GM12878 (cell line): ENCODE measurements at regions not wholly inside any gene's neighbourhood (a gene's known extent, or its start where the extent isn't known, plus 50 kb on each side); places are given as distances from the start of the nearest gene placed in this dataset.

ENCODE experiments used
- ATAC-seq: fragments of 200-7000 bp; cut with Tn5 transposase; 3 replicates; pipeline ENCODE4 v1.9.1; 2020; ENCODE audit warnings: mild to moderate bottlenecking, moderate library complexity
- BruUV-seq: library from RNA; stranded (reverse); fragments of 400-500 nt; replicated peaks from 2 replicates; lab custom pipeline; 2021; lab: Mats Ljungman, UMichigan
- CTCF ChIA-PET: fragments of 300-600 bp; sonication (Branson Sonifier 250); formaldehyde crosslinking; extraction: SDS; loops from one replicate; lab custom pipeline; 2021; ENCODE audit warnings: inconsistent platforms; lab: Yijun Ruan, JAX
- POLR2A ChIA-PET: fragments of 350-600 bp; formaldehyde crosslinking; extraction: SDS; loops from one replicate; lab custom pipeline; 2021; ENCODE audit warnings: inconsistent platforms; lab: Charles Lee
- RAD21 ChIA-PET: fragments of 300-600 bp; sonication (Branson Sonifier 250); formaldehyde crosslinking; loops from one replicate; lab custom pipeline; 2023; ENCODE audit warnings: antibody characterized with exemption; ENCODE audit not compliant: unreplicated experiment; lab: Charles Lee
- SMC1A ChIA-PET: fragments of 300-600 bp; sonication (Branson Sonifier 250); formaldehyde crosslinking; loops from one replicate; lab custom pipeline; 2023; ENCODE audit not compliant: unreplicated experiment, uncharacterized antibody; lab: Charles Lee
- DNase-seq: peaks from one replicate; pipeline ENCODE4 v3.0.0-alpha.2; 2011; ENCODE audit warnings: low read depth, low spot score
- FAIRE-seq: peaks from 3 replicates; lab custom pipeline; 2011; peaks lifted over from hg19 to GRCh38; lab: Jason Lieb, UNC
- H2AFZ ChIP-seq: 2 replicates; pipeline ENCODE4 v1.6.0; 2011; ENCODE audit warnings: low read depth, low read length, control low read depth; ENCODE audit not compliant: control insufficient read depth
- H3K27ac ChIP-seq: 2 replicates; pipeline ENCODE4 v1.5.1; 2011; ENCODE audit warnings: control low read depth; ENCODE audit not compliant: control insufficient read depth, insufficient read depth
- H3K27me3 ChIP-seq, 2 experiments: replicated peaks in 1 of 2; 2 replicates each; pipeline versions ENCODE4 v1.6.0 to v1.6.1; 2011; ENCODE audit warnings: low read length in 1 of 2; ENCODE audit not compliant: control insufficient read depth in 2 of 2, insufficient read depth in 2 of 2
- H3K36me3 ChIP-seq, 2 experiments: 2 replicates each; pipeline ENCODE4 v1.5.1; 2011; ENCODE audit warnings: low read length in 1 of 2; ENCODE audit not compliant: control insufficient read depth in 2 of 2, insufficient read depth in 2 of 2
- H3K4me1 ChIP-seq: 2 replicates; pipeline ENCODE4 v1.6.1; 2011; ENCODE audit warnings: mild to moderate bottlenecking, low read length, moderate library complexity, mixed read lengths; ENCODE audit not compliant: control insufficient read depth, insufficient read depth
- H3K4me2 ChIP-seq: 2 replicates; pipeline ENCODE4 v1.6.0; 2011; ENCODE audit warnings: control low read depth; ENCODE audit not compliant: control insufficient read depth, insufficient read depth
- H3K4me3 ChIP-seq: fragments of 200-600 bp; sonication (generic); 2 replicates; pipeline ENCODE4 v1.5.1; 2016
- H3K79me2 ChIP-seq: 2 replicates; pipeline ENCODE4 v1.6.0; 2011; ENCODE audit warnings: low read length; ENCODE audit not compliant: control insufficient read depth, insufficient read depth
- H3K9ac ChIP-seq: 2 replicates; pipeline ENCODE4 v1.8.0; 2011; ENCODE audit warnings: low read length, control low read depth, mixed read lengths; ENCODE audit not compliant: control insufficient read depth, insufficient read depth
- H3K9me3 ChIP-seq: replicated peaks from 3 replicates; pipeline ENCODE4 v1.5.1; 2011; ENCODE audit warnings: mild to moderate bottlenecking, low read length; ENCODE audit not compliant: control insufficient read depth, insufficient read depth
- H4K20me1 ChIP-seq: 2 replicates; pipeline ENCODE4 v1.6.0; 2011; ENCODE audit not compliant: control insufficient read depth, insufficient read depth
- BCL11A ChIP-seq: IDR thresholded peaks from 2 replicates; pipeline ENCODE4 v1.6.1; 2011; ENCODE audit warnings: low read depth, low read length
- CBX3 ChIP-seq: fragments of 200-600 bp; sonication (generic); IDR thresholded peaks from 2 replicates; pipeline ENCODE4 v1.6.1; 2016; ENCODE audit warnings: low read depth, borderline replicate concordance
- CEBPB ChIP-seq, 2 experiments: fragments of 150-350 bp in 1 of 2; IDR thresholded peaks; 2 replicates each; pipeline ENCODE4 v1.6.1; 2012 to 2014; ENCODE audit warnings: low read depth in 2 of 2, low read length in 2 of 2, borderline replicate concordance in 1 of 2, inconsistent platforms in 1 of 2
- CHD1 ChIP-seq: IDR thresholded peaks from 2 replicates; pipeline ENCODE4 v1.6.1; 2012; ENCODE audit warnings: low read depth, low read length, improper control_type of control experiment
- CHD4 ChIP-seq: fragments of 200-600 bp; sonication (generic); IDR thresholded peaks from 2 replicates; pipeline ENCODE4 v1.6.1; 2016; ENCODE audit warnings: mild to moderate bottlenecking
- DPF2 ChIP-seq: fragments of 450-650 bp; IDR thresholded peaks from 2 replicates; pipeline ENCODE4 v1.6.1; 2017; ENCODE audit warnings: mild to moderate bottlenecking
- EZH2 ChIP-seq: IDR thresholded peaks from 2 replicates; pipeline ENCODE4 v1.6.1; 2012; ENCODE audit warnings: low read depth, mild to moderate bottlenecking, control low read depth, inconsistent platforms, low read length, borderline replicate concordance; ENCODE audit not compliant: control insufficient read depth
- FOXM1 ChIP-seq: IDR thresholded peaks from 2 replicates; pipeline ENCODE4 v1.6.1; 2012; ENCODE audit warnings: low read depth, mild to moderate bottlenecking, inconsistent platforms, low read length, moderate library complexity
- GABPA ChIP-seq: IDR thresholded peaks from 2 replicates; pipeline ENCODE4 v1.6.1; 2014; ENCODE audit warnings: antibody characterized with exemption, low read depth, mild to moderate bottlenecking, inconsistent platforms
- MYB ChIP-seq: fragments of 150-350 bp; IDR thresholded peaks from 2 replicates; pipeline ENCODE4 v1.6.1; 2014; ENCODE audit warnings: mild to moderate bottlenecking, low read depth, low read length, borderline replicate concordance
- TCF7 ChIP-seq: IDR thresholded peaks from 2 replicates; pipeline ENCODE4 v1.6.1; 2014; ENCODE audit warnings: antibody characterized with exemption, borderline replicate concordance
- YBX1 ChIP-seq: fragments of 450-650 bp; IDR thresholded peaks from 2 replicates; pipeline ENCODE4 v1.6.1; 2016; ENCODE audit warnings: antibody characterized with exemption
- YY1 ChIP-seq: IDR thresholded peaks from 2 replicates; pipeline ENCODE4 v1.6.1; 2011; ENCODE audit warnings: low read depth, mild to moderate bottlenecking, low read length
- WGBS: methylation state at CpG from one replicate; pipeline ENCODE4 v1.1.6; 2016; ENCODE audit warnings: low lambda C conversion rate; ENCODE audit not compliant: insufficient replicate concordance, insufficient coverage; ENCODE audit errors: missing lambda C conversion rate; 5-methylcytosine and 5-hydroxymethylcytosine counted together
- in situ Hi-C: fragments of 300-500 bp; cut with MboI; formaldehyde crosslinking; loops from 9 replicates; pipeline ENCODE4 v1.14.3; 2018; ENCODE audit warnings: mixed read lengths
- intact Hi-C: fragments of 100-400 bp; cut with micrococcal nuclease; formaldehyde crosslinking; loops from one replicate; pipeline ENCODE4 v1.14.2; 2022; ENCODE audit not compliant: unreplicated experiment
- TF ChIP-seq, protein P1 (sequence below): fragments of 450-650 bp; IDR thresholded peaks from 2 replicates; pipeline ENCODE4 v1.6.1; 2017; ENCODE audit warnings: mild to moderate bottlenecking
- TF ChIP-seq, protein P2 (sequence below), 3 experiments: IDR thresholded peaks in 2 of 3; conservative IDR thresholded peaks in 1 of 3; 2 replicates each; pipeline ENCODE4 v1.5.1; 2011; ENCODE audit warnings: low read depth in 3 of 3, low read length in 3 of 3, mild to moderate bottlenecking in 3 of 3, control low read depth in 2 of 3, moderate library complexity in 2 of 3, inconsistent platforms in 1 of 3, mixed read lengths in 1 of 3; ENCODE audit not compliant: control insufficient read depth in 2 of 3, insufficient read depth in 1 of 3; ENCODE audit errors: extremely low read depth in 1 of 3

GRCh38 chr1:221933814-221934213, 191.9 kb upstream of the DUSP10 start:
- TF ChIP-seq CHD4 (no peak), BCL11A (no peak), EZH2 (no peak), TCF7 (no peak), YBX1 (no peak)
- POLR2A ChIA-PET: no interaction called here

GRCh38 chr1:221926441-221926840, 184.6 kb upstream of the DUSP10 start:
- H4K20me1 ChIP-seq: no peaks in the 10 kb centered on the region
- ChIA-PET POLR2A (interaction anchor here (0.6 kb wide), 1 partner anchor 188 kb away, joined by 3 read pairs; no protein-coding TSS in a partner anchor), CTCF (interaction anchor here (0.7 to 1.3 kb wide), 4 partner anchors 10 to 169 kb away, joined by 3 to 4 read pairs (median 3); no protein-coding TSS in a partner anchor), RAD21 (interaction anchor here (0.9 kb wide), 2 partner anchors 15 to 17 kb away, joined by 3 to 4 read pairs; no protein-coding TSS in a partner anchor), SMC1A (interaction anchor here (0.5 to 1.9 kb wide), 6 partner anchors 12 to 448 kb away, joined by 3 to 6 read pairs (median 4); no protein-coding TSS in a partner anchor)
- H2AFZ ChIP-seq: no peak overlapping the region
- in situ Hi-C loops: no loop called here
- 79% methylated on average over 4 of the region's 4 CpGs for WGBS
- no peak for FAIRE-seq
- H3K9me3 ChIP-seq: no peaks in the 10 kb centered on the region; the same call in 2 of the 3 replicates
- H3K9ac ChIP-seq: no peak overlapping the region
- no peaks in the 10 kb centered on the region for H3K36me3 ChIP-seq
- H3K79me2 ChIP-seq: no peaks in the 10 kb centered on the region
- DNase-seq: no peak
- no peak overlapping the region for H3K4me2 ChIP-seq
- BruUV-seq: no TSS peak
- H3K4me3 ChIP-seq: no peak overlapping the region
- no peak overlapping the region for H3K27ac ChIP-seq
- H3K27me3 ChIP-seq: no peaks in the 10 kb centered on the region
- ATAC-seq: no peak
- H3K4me1 ChIP-seq: no peaks in the 10 kb centered on the region
- intact Hi-C loops: no loop called here
- TF ChIP-seq GABPA (no peak), CHD1 (no peak), CBX3 (no peak), MYB (no peak), YY1 (no peak), CEBPB (IDR thresholded peaks at IDR 0.05; ENCODE audit: borderline replicate concordance in 1 of 2, low read depth in 2 of 2, low read length in 2 of 2) (no peak), DPF2 (no peak), FOXM1 (no peak)
- TF ChIP-seq, protein P1, sequence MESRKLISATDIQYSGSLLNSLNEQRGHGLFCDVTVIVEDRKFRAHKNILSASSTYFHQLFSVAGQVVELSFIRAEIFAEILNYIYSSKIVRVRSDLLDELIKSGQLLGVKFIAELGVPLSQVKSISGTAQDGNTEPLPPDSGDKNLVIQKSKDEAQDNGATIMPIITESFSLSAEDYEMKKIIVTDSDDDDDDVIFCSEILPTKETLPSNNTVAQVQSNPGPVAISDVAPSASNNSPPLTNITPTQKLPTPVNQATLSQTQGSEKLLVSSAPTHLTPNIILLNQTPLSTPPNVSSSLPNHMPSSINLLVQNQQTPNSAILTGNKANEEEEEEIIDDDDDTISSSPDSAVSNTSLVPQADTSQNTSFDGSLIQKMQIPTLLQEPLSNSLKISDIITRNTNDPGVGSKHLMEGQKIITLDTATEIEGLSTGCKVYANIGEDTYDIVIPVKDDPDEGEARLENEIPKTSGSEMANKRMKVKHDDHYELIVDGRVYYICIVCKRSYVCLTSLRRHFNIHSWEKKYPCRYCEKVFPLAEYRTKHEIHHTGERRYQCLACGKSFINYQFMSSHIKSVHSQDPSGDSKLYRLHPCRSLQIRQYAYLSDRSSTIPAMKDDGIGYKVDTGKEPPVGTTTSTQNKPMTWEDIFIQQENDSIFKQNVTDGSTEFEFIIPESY: no peak
- TF ChIP-seq, protein P2, sequence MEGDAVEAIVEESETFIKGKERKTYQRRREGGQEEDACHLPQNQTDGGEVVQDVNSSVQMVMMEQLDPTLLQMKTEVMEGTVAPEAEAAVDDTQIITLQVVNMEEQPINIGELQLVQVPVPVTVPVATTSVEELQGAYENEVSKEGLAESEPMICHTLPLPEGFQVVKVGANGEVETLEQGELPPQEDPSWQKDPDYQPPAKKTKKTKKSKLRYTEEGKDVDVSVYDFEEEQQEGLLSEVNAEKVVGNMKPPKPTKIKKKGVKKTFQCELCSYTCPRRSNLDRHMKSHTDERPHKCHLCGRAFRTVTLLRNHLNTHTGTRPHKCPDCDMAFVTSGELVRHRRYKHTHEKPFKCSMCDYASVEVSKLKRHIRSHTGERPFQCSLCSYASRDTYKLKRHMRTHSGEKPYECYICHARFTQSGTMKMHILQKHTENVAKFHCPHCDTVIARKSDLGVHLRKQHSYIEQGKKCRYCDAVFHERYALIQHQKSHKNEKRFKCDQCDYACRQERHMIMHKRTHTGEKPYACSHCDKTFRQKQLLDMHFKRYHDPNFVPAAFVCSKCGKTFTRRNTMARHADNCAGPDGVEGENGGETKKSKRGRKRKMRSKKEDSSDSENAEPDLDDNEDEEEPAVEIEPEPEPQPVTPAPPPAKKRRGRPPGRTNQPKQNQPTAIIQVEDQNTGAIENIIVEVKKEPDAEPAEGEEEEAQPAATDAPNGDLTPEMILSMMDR (IDR thresholded peaks at IDR 0.05 in 2 of 3, conservative IDR thresholded peaks at IDR 0.05 in 1 of 3; ENCODE audit: control insufficient read depth in 2 of 3, extremely low read depth in 1 of 3, insufficient read depth in 1 of 3, low read depth in 3 of 3, low read length in 3 of 3): no peak

More at GRCh38 chr1:221933814-221934213, 191.9 kb upstream of the DUSP10 start:
- FAIRE-seq (no peak), DNase-seq (no peak), ATAC-seq (no peak)
- BruUV-seq: no TSS peak
- no peak overlapping the region for H3K27ac ChIP-seq
- H3K36me3 ChIP-seq: no peaks in the 10 kb centered on the region
- H4K20me1 ChIP-seq: no peaks in the 10 kb centered on the region
- CTCF ChIA-PET: interaction anchor here (1.4 to 1.7 kb wide), 2 partner anchors 28 to 45 kb away, joined by 3 to 5 read pairs; no protein-coding TSS in a partner anchor
- 97% methylated on average over 2 of the region's 2 CpGs for WGBS
- no peaks in the 10 kb centered on the region for H3K79me2 ChIP-seq
- no peak overlapping the region for H3K9ac ChIP-seq
- SMC1A ChIA-PET: interaction anchor here (1.5 kb wide), 1 partner anchor 11 kb away, joined by 3 read pairs; no protein-coding TSS in a partner anchor
- no peak overlapping the region for H3K4me2 ChIP-seq
- RAD21 ChIA-PET: interaction anchor here (1.1 kb wide), 1 partner anchor 28 kb away, joined by 3 read pairs; no protein-coding TSS in a partner anchor
- H3K27me3 ChIP-seq: no peaks in the 10 kb centered on the region
- intact Hi-C loops (no loop called here), in situ Hi-C loops (no loop called here)
- no peak overlapping the region for H3K4me3 ChIP-seq
- peaks cover 7% of the 10 kb centered on the region for H3K4me1 ChIP-seq
- no peaks in the 10 kb centered on the region; the same call in 2 of the 3 replicates for H3K9me3 ChIP-seq
- no peak overlapping the region for H2AFZ ChIP-seq
